MM.1S (cell line): ENCODE measurements at regions not wholly inside any gene's neighbourhood (a gene's known extent, or its start where the extent isn't known, plus 50 kb on each side); places are given as distances from the start of the nearest gene placed in this dataset.

Experiments
- CTCF ChIP-seq: fragments of 300-600 bp; sonication (generic); IDR thresholded peaks from 2 replicates; pipeline ENCODE4 v1.5.1; 2016; ENCODE audit warnings: antibody characterized with exemption, low read length, mixed read lengths
- EZH2 ChIP-seq: fragments of 300-600 bp; sonication (generic); optimal IDR thresholded peaks from 2 replicates; pipeline ENCODE3; 2017; ENCODE audit warnings: low read depth, mild to moderate bottlenecking, antibody characterized with exemption, low read length, mixed read lengths
- EZH2phosphoT487 ChIP-seq: fragments of 300-600 bp; sonication (generic); IDR thresholded peaks from 2 replicates; pipeline ENCODE4 v1.6.1; 2018; ENCODE audit warnings: antibody characterized with exemption, low read length

- TF ChIP-seq EZH2 (no peak), CTCF (no peak), EZH2phosphoT487 (no peak)
Measured at GRCh38 chr12:46667551-46667950, 158.2 kb downstream of the SLC38A4 start.
